Non-pigmented ciliary epithelial cell (primary cell): ENCODE measurements at regions not wholly inside any gene's neighbourhood (a gene's known extent, or its start where the extent isn't known, plus 50 kb on each side); places are given as distances from the start of the nearest gene placed in this dataset.

Source experiments
- DNase-seq: peaks from one replicate; pipeline ENCODE4 v3.0.0-alpha.2; 2010; ENCODE audit warnings: low read depth

GRCh38 chr3:65231544-65231943, 543.7 kb upstream of the ADAMTS9 start:
- no peak for DNase-seq

- no peak for DNase-seq
These were observed 542.7 kb upstream of the ADAMTS9 start for GRCh38 chr3:65230261-65231139.

GRCh38 chr3:65226287-65226686, 538.5 kb upstream of the ADAMTS9 start:
- DNase-seq = no peak

- DNase-seq = no peak
These were observed 522.4 kb upstream of the ADAMTS9 start for GRCh38 chr3:65210026-65210814.

GRCh38 chr3:65202395-65202794, 514.6 kb upstream of the ADAMTS9 start:
- no peak for DNase-seq

- no peak for DNase-seq
These were observed 514.1 kb upstream of the ADAMTS9 start for GRCh38 chr3:65201926-65202325.

- DNase-seq = no peak
These were observed 512.6 kb upstream of the ADAMTS9 start for GRCh38 chr3:65200310-65200970.

- no peak for DNase-seq
These were observed 508.9 kb upstream of the ADAMTS9 start for GRCh38 chr3:65196663-65197062.

- no peak for DNase-seq
These were observed 507.6 kb upstream of the ADAMTS9 start for GRCh38 chr3:65195211-65196006.

GRCh38 chr3:65194744-65195143, 506.9 kb upstream of the ADAMTS9 start:
- no peak for DNase-seq

GRCh38 chr3:65194047-65194714, 506.4 kb upstream of the ADAMTS9 start:
- no peak for DNase-seq

- DNase-seq = no peak
These were observed 505.7 kb upstream of the ADAMTS9 start for GRCh38 chr3:65193531-65193930.

- no peak for DNase-seq
These were observed 502.3 kb upstream of the ADAMTS9 start for GRCh38 chr3:65190111-65190510.

- DNase-seq = no peak
These were observed 498.5 kb upstream of the ADAMTS9 start for GRCh38 chr3:65186268-65186667.

GRCh38 chr3:65182682-65183081, 494.9 kb upstream of the ADAMTS9 start:
- DNase-seq = no peak

GRCh38 chr3:65182085-65182484, 494.3 kb upstream of the ADAMTS9 start:
- no peak for DNase-seq

GRCh38 chr3:65181391-65181871, 493.6 kb upstream of the ADAMTS9 start:
- DNase-seq = no peak

- peak; percentile 45 for DNase-seq
These were observed 490.9 kb upstream of the ADAMTS9 start for GRCh38 chr3:65178703-65179102.

- DNase-seq = no peak
These were observed 490.2 kb upstream of the ADAMTS9 start for GRCh38 chr3:65177960-65178376.

- DNase-seq = no peak
These were observed 486.9 kb upstream of the ADAMTS9 start for GRCh38 chr3:65174713-65175112.

- no peak for DNase-seq
These were observed 486.0 kb upstream of the ADAMTS9 start for GRCh38 chr3:65173841-65174240.
